AG10803 (cell line): ENCODE measurements at regions not wholly inside any gene's neighbourhood (a gene's known extent, or its start where the extent isn't known, plus 50 kb on each side); places are given as distances from the start of the nearest gene placed in this dataset.
A peak's percentile ranks its signal among the peaks of the same experiment; 100 is the strongest.

Experiments used
- DNase-seq: peaks from one replicate; pipeline ENCODE4 v3.0.0; 2010; ENCODE audit warnings: low read depth
- H3K4me3 ChIP-seq: 2 replicates; pipeline ENCODE4 v1.5.1; 2011; ENCODE audit warnings: mild to moderate bottlenecking, low read length, control low read depth
- TF ChIP-seq, protein P1 (sequence below): conservative IDR thresholded peaks from 2 replicates; pipeline ENCODE4 v1.5.1; 2011; ENCODE audit warnings: mild to moderate bottlenecking, low read length, control low read depth, inconsistent platforms

DNA sequence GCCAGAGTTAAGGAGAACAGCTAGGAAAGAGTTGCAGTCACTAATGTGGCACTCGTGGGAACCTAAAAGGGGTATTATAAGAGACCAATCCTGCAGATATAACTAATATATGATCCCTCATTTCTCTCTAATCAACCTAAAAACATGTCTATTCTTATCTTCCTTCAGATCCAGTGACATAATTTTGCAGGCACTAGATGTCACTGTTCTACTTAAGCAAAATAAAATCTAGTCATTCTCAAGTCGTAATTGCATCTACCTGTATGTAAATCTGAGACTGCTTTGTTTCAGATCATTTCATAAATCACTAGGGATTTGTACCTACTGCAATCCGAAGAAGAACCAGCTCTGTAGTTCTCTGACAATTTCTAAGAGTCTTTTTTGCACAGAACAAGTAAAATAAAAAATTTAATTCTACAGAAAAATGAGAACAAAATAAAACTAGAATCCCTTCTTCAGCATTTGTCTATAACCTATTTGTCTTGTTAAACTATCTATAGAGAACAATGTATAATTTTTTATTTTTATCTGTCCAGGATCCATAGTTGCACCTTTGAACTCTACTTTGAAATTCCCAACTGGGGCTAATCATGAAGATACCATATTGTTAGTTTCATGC lies 56.5 kb upstream of the ERBB4 start:
- DNase-seq = peak; percentile 33
- H3K4me3 ChIP-seq = no peak overlapping the region
- TF ChIP-seq, protein P1, sequence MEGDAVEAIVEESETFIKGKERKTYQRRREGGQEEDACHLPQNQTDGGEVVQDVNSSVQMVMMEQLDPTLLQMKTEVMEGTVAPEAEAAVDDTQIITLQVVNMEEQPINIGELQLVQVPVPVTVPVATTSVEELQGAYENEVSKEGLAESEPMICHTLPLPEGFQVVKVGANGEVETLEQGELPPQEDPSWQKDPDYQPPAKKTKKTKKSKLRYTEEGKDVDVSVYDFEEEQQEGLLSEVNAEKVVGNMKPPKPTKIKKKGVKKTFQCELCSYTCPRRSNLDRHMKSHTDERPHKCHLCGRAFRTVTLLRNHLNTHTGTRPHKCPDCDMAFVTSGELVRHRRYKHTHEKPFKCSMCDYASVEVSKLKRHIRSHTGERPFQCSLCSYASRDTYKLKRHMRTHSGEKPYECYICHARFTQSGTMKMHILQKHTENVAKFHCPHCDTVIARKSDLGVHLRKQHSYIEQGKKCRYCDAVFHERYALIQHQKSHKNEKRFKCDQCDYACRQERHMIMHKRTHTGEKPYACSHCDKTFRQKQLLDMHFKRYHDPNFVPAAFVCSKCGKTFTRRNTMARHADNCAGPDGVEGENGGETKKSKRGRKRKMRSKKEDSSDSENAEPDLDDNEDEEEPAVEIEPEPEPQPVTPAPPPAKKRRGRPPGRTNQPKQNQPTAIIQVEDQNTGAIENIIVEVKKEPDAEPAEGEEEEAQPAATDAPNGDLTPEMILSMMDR = peak; percentile 47

DNA sequence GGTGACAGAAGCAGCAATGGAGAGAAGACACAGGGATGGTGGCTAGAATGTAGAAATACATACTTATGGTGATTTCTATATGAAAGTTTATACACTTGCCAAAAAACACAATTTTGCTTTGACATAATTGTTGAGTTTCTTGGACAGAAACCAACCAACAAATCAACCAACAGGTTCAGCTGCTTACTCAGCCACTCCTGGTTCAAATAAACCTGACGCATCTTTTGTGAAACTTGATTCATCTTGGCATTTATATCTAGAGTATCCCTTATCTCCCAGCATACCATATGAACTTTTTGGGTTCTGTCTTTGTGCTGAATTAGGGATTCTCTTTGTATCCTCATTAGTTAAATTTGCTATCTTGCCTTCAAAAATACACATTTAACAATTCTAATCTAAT lies 54.1 kb upstream of the ERBB4 start:
- DNase-seq = no peak
- no peak overlapping the region for H3K4me3 ChIP-seq
- TF ChIP-seq, protein P1 = no peak
